Adrenal gland (tissue), 9 donors: ENCODE measurements at regions not wholly inside any gene's neighbourhood (a gene's known extent, or its start where the extent isn't known, plus 50 kb on each side); places are given as distances from the start of the nearest gene placed in this dataset.

Experiments used
- DNase-seq, 7 donors: peaks; one replicate each; pipeline ENCODE4 v3.0.0-alpha.2; 2019 to 2020
- H3K27ac ChIP-seq, 5 donors: fragments of 200-600 bp; sonication (generic) in 4 of 5; 1 replicate in 3 of 5; 2 replicates in 2 of 5; pipeline versions ENCODE4 v1.5.1 to v1.8.0; 2016 to 2020; ENCODE audit warnings: mild to moderate bottlenecking in 1 of 5
- H3K27me3 ChIP-seq: fragments of 200-600 bp; 2 replicates; pipeline ENCODE4 v1.8.0; 2021
- H3K36me3 ChIP-seq, 2 donors: fragments of 200-600 bp; replicated peaks in 1 of 2; 1 replicate in 1 of 2; 2 replicates in 1 of 2; pipeline versions ENCODE4 v1.5.1 to v1.8.0; 2018 to 2022
- H3K4me1 ChIP-seq, 2 donors: fragments of 200-600 bp; replicated peaks in 1 of 2; 1 replicate in 1 of 2; 2 replicates in 1 of 2; pipeline versions ENCODE4 v1.5.1 to v1.8.0; 2018 to 2021
- H3K4me3 ChIP-seq, 4 donors: fragments of 200-600 bp; sonication (generic) in 3 of 4; one replicate each; pipeline ENCODE4 v1.5.1; 2016 to 2018
- H3K9me3 ChIP-seq, 3 donors: fragments of 200-600 bp; sonication (generic) in 1 of 3; replicated peaks in 1 of 3; 1 replicate in 2 of 3; 2 replicates in 1 of 3; pipeline versions ENCODE4 v1.5.1 to v1.8.0; 2016 to 2021
- CTCF ChIP-seq, 6 experiments: fragments of 450-650 bp in 4 of 6; fragments of 200-600 bp in 2 of 6; sonication (generic) in 1 of 6; IDR thresholded peaks; 1 replicate in 5 of 6; 2 replicates in 1 of 6; pipeline versions ENCODE4 v1.5.1 to v1.8.0; 2016 to 2021; ENCODE audit warnings: antibody characterized with exemption in 6 of 6, mild to moderate bottlenecking in 2 of 6, moderate library complexity in 1 of 6
- POLR2A ChIP-seq, 2 donors: fragments of 450-650 bp; IDR thresholded peaks; one replicate each; pipeline ENCODE4 v1.6.1; 2017; ENCODE audit warnings: antibody characterized with exemption in 2 of 2, mild to moderate bottlenecking in 2 of 2, moderate library complexity in 1 of 2
- WGBS, 4 donors: extraction: QIAGEN DNeasy Blood & Tissue Kit in 2 of 4; methylation state at CpG; one replicate each; pipeline versions ENCODE4 v1.1.5 to v1.1.7; 2013 to 2017; 5-methylcytosine and 5-hydroxymethylcytosine counted together
- intact Hi-C, 2 donors: fragments of 100-400 bp; cut with DNase I; formaldehyde crosslinking; loops; one replicate each; pipeline versions ENCODE4 v1.14.1 to v1.15.0; 2022 to 2023
- donor health status: healthy with polysubstance abuse.
- donor health status: Bipolar disorder and iron deficiency.
- donor health status: DM: yes; HTN: yes; CAD: no.
- donor health status: DM: no; HTN: no; CAD: no.
- donor health status: DM: no; HTN: no; CAD: no.

GRCh38 chr7:85415743-85416142, 228.9 kb upstream of the SEMA3D start:
- DNase-seq: no peak
- Histone ChIP-seq H3K27ac (no peak overlapping the region), H3K4me3 (no peak overlapping the region), H3K4me1 (no peaks in the 10 kb centered on the region), H3K9me3 (no peaks in the 10 kb centered on the region), H3K36me3 (no peaks in the 10 kb centered on the region), H3K27me3 (no peaks in the 10 kb centered on the region)
- WGBS, 4 donors: 89 to 95% (median 91%) methylated on average over 1 of the region's 1 CpG
- TF ChIP-seq POLR2A (IDR thresholded peaks at IDR 0.05) (no peak), CTCF (IDR thresholded peaks at IDR 0.05) (no peak)
- intact Hi-C loops: no loop called here

- H3K9me3 ChIP-seq: no peaks in the 10 kb centered on the region
- H3K4me3 ChIP-seq: no peak overlapping the region
- intact Hi-C loops: no loop called here
- H3K27ac ChIP-seq: no peak overlapping the region
- no peaks in the 10 kb centered on the region for H3K27me3 ChIP-seq
- no peaks in the 10 kb centered on the region for H3K4me1 ChIP-seq
- TF ChIP-seq CTCF (IDR thresholded peaks at IDR 0.05): no peak
- TF ChIP-seq POLR2A (IDR thresholded peaks at IDR 0.05): no peak
- 76 to 82% (median 80%) methylated on average over 6 of the region's 6 CpGs for WGBS, 4 donors
- no peaks in the 10 kb centered on the region for H3K36me3 ChIP-seq
- DNase-seq: no peak
Measured at GRCh38 chr7:85413718-85414117, 226.9 kb upstream of the SEMA3D start.

GRCh38 chr7:85412912-85413311, 226.1 kb upstream of the SEMA3D start:
- no peak overlapping the region for H3K4me3 ChIP-seq
- no peak for TF ChIP-seq CTCF (IDR thresholded peaks at IDR 0.05)
- no peak for TF ChIP-seq POLR2A (IDR thresholded peaks at IDR 0.05)
- no peaks in the 10 kb centered on the region for H3K27me3 ChIP-seq
- 79 to 82% (median 81%) methylated on average over 3 of the region's 3 CpGs for WGBS, 4 donors
- intact Hi-C loops: no loop called here
- no peaks in the 10 kb centered on the region for H3K9me3 ChIP-seq
- DNase-seq: no peak
- H3K36me3 ChIP-seq: no peaks in the 10 kb centered on the region
- no peak overlapping the region for H3K27ac ChIP-seq
- H3K4me1 ChIP-seq: no peaks in the 10 kb centered on the region

- Histone ChIP-seq H3K27me3 (no peaks in the 10 kb centered on the region), H3K36me3 (no peaks in the 10 kb centered on the region), H3K27ac (no peak overlapping the region), H3K9me3 (no peaks in the 10 kb centered on the region), H3K4me3 (no peak overlapping the region), H3K4me1 (no peaks in the 10 kb centered on the region)
- TF ChIP-seq POLR2A (IDR thresholded peaks at IDR 0.05): no peak
- no peak for TF ChIP-seq CTCF (IDR thresholded peaks at IDR 0.05)
- WGBS, 4 donors: 69 to 72% (median 70%) methylated on average over 3 of the region's 3 CpGs
- intact Hi-C loops: no loop called here
- no peak for DNase-seq
Measured at GRCh38 chr7:85407391-85407790, 220.5 kb upstream of the SEMA3D start.
